Parathyroid adenoma (tissue), 2 donors: ENCODE measurements at regions not wholly inside any gene's neighbourhood (a gene's known extent, or its start where the extent isn't known, plus 50 kb on each side); places are given as distances from the start of the nearest gene placed in this dataset.

ENCODE experiments used
- H2AFZ ChIP-seq: fragments of 300-600 bp; sonication (generic); one replicate; pipeline ENCODE4 v1.7.0; 2017; ENCODE audit warnings: antibody characterized with exemption, mild to moderate bottlenecking
- H3K27ac ChIP-seq: fragments of 300-600 bp; sonication (generic); one replicate; pipeline ENCODE4 v1.7.0; 2017
- H3K27me3 ChIP-seq: fragments of 300-600 bp; sonication (generic); one replicate; pipeline ENCODE4 v1.7.0; 2017; ENCODE audit warnings: low read length; ENCODE audit not compliant: control insufficient read depth, insufficient read depth
- H3K36me3 ChIP-seq: fragments of 300-600 bp; sonication (generic); one replicate; pipeline ENCODE4 v1.7.0; 2017; ENCODE audit warnings: low read length; ENCODE audit not compliant: control insufficient read depth, insufficient read depth
- H3K4me1 ChIP-seq: fragments of 300-600 bp; sonication (generic); one replicate; pipeline ENCODE4 v1.7.0; 2017; ENCODE audit warnings: control low read depth
- H3K4me2 ChIP-seq: fragments of 300-600 bp; sonication (generic); one replicate; pipeline ENCODE4 v1.7.0; 2017; ENCODE audit warnings: low read length
- H3K4me3 ChIP-seq: fragments of 300-600 bp; sonication (generic); one replicate; pipeline ENCODE4 v1.7.0; 2017; ENCODE audit warnings: low read depth, low read length
- H3K79me2 ChIP-seq: fragments of 300-600 bp; sonication (generic); one replicate; pipeline ENCODE4 v1.7.0; 2017; ENCODE audit warnings: control low read depth
- H3K9ac ChIP-seq: fragments of 300-600 bp; sonication (generic); one replicate; pipeline ENCODE4 v1.7.0; 2017; ENCODE audit warnings: mild to moderate bottlenecking
- H3K9me3 ChIP-seq: fragments of 300-600 bp; sonication (generic); one replicate; pipeline ENCODE4 v1.7.0; 2017; ENCODE audit warnings: low read length; ENCODE audit not compliant: control insufficient read depth
- TF ChIP-seq, protein P1 (sequence below): fragments of 300-600 bp; sonication (generic); IDR thresholded peaks from one replicate; pipeline ENCODE4 v1.7.0; 2017; ENCODE audit warnings: antibody characterized with exemption, mild to moderate bottlenecking
- donor health status: primary hyperparathyroidism.

- TF ChIP-seq, protein P1, sequence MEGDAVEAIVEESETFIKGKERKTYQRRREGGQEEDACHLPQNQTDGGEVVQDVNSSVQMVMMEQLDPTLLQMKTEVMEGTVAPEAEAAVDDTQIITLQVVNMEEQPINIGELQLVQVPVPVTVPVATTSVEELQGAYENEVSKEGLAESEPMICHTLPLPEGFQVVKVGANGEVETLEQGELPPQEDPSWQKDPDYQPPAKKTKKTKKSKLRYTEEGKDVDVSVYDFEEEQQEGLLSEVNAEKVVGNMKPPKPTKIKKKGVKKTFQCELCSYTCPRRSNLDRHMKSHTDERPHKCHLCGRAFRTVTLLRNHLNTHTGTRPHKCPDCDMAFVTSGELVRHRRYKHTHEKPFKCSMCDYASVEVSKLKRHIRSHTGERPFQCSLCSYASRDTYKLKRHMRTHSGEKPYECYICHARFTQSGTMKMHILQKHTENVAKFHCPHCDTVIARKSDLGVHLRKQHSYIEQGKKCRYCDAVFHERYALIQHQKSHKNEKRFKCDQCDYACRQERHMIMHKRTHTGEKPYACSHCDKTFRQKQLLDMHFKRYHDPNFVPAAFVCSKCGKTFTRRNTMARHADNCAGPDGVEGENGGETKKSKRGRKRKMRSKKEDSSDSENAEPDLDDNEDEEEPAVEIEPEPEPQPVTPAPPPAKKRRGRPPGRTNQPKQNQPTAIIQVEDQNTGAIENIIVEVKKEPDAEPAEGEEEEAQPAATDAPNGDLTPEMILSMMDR: no peak
- H3K36me3 ChIP-seq: no peaks in the 10 kb centered on the region
Observed at GRCh38 chr19:28972058-28972852, 240.7 kb downstream of the UQCRFS1 start.

DNA sequence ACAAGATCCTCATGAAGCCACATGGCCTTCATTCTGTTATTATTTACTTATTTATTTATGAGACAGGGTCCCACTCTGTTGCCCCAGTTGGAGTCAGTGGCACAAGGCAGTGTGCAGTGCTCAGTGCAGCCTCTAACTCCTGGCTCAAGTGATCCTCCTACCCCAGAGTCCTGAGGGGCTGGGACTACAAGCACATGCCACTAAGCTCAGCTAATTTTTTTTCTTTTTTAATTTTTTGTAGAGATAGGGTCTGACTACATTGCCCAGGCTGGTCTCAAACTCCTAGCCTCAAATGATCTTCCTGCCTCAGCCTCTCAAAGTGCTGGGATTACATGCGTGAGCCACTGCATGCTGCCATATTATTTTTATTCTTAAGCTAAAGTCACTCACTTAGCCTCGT is 241.4 kb downstream of the UQCRFS1 start:
- no peak overlapping the region for H3K4me3 ChIP-seq
- no peaks in the 10 kb centered on the region for H3K9me3 ChIP-seq
- H3K36me3 ChIP-seq: no peaks in the 10 kb centered on the region
- H3K9ac ChIP-seq: no peak overlapping the region
- no peak overlapping the region for H2AFZ ChIP-seq
- no peaks in the 10 kb centered on the region for H3K79me2 ChIP-seq
- TF ChIP-seq, protein P1: no peak
- H3K27ac ChIP-seq: no peak overlapping the region
- H3K4me1 ChIP-seq: no peaks in the 10 kb centered on the region
- H3K4me2 ChIP-seq: no peak overlapping the region
- H3K27me3 ChIP-seq: no peaks in the 10 kb centered on the region

More at GRCh38 chr19:28972058-28972852, 240.7 kb downstream of the UQCRFS1 start:
- no peak overlapping the region for H3K4me3 ChIP-seq
- H2AFZ ChIP-seq: no peak overlapping the region
- H3K9me3 ChIP-seq: no peaks in the 10 kb centered on the region
- H3K4me1 ChIP-seq: no peaks in the 10 kb centered on the region
- H3K27ac ChIP-seq: no peak overlapping the region
- no peaks in the 10 kb centered on the region for H3K79me2 ChIP-seq
- no peaks in the 10 kb centered on the region for H3K27me3 ChIP-seq
- no peak overlapping the region for H3K4me2 ChIP-seq
- no peak overlapping the region for H3K9ac ChIP-seq

DNA sequence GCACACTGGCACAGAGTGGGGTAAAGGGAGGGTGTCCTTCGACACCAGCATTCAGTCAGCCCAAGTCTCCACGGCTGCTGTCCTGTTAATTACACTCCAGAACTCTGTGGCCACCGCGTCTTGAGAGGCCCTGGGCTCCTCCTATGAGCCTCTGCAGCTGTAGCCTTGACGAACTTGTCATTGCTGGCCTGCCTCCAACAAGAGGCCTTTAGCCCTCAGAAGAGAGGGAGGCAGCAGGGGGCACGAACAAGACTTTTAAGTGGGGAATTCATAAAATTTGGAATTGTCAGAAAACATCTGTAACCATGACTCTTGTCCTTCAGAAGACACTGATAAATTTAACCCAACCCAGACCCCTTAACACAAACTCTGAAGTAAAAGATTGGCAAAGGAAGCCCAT is 241.9 kb downstream of the UQCRFS1 start:
- no peak overlapping the region for H3K4me3 ChIP-seq
- no peaks in the 10 kb centered on the region for H3K27me3 ChIP-seq
- no peak overlapping the region for H3K4me2 ChIP-seq
- H3K79me2 ChIP-seq: no peaks in the 10 kb centered on the region
- H3K36me3 ChIP-seq: no peaks in the 10 kb centered on the region
- H2AFZ ChIP-seq: no peak overlapping the region
- no peaks in the 10 kb centered on the region for H3K4me1 ChIP-seq
- no peak overlapping the region for H3K9ac ChIP-seq
- H3K27ac ChIP-seq: no peak overlapping the region
- TF ChIP-seq, protein P1: no peak
- H3K9me3 ChIP-seq: no peaks in the 10 kb centered on the region

- no peaks in the 10 kb centered on the region for H3K27me3 ChIP-seq
- no peak overlapping the region for H3K9ac ChIP-seq
Observed at GRCh38 chr19:28968721-28969120, 244.2 kb downstream of the UQCRFS1 start.

More at GRCh38 chr19:28968721-28969120, 244.2 kb downstream of the UQCRFS1 start:
- Histone ChIP-seq H3K9me3 (no peaks in the 10 kb centered on the region), H3K79me2 (no peaks in the 10 kb centered on the region), H3K4me1 (no peaks in the 10 kb centered on the region), H3K36me3 (no peaks in the 10 kb centered on the region), H3K4me2 (no peak overlapping the region), H3K27ac (no peak overlapping the region), H3K4me3 (no peak overlapping the region), H2AFZ (no peak overlapping the region)
- TF ChIP-seq, protein P1: no peak
